Tongue (tissue), 1 donor: ENCODE measurements at regions not wholly inside any gene's neighbourhood (a gene's known extent, or its start where the extent isn't known, plus 50 kb on each side); places are given as distances from the start of the nearest gene placed in this dataset.
A peak's percentile ranks its signal among the peaks of the same experiment; 100 is the strongest.

Experiments
- DNase-seq: peaks from one replicate; pipeline ENCODE4 v3.0.0-alpha.2; 2015

- no peak for DNase-seq
Measured at GRCh38 chr11:123302751-123303195, 107.7 kb upstream of the CLMP start.

GRCh38 chr11:123301696-123302400 lies 106.8 kb upstream of the CLMP start:
- peak; percentile 80 for DNase-seq

- DNase-seq, result no peak
Measured at GRCh38 chr11:123301013-123301591, 106.1 kb upstream of the CLMP start.

- peak; percentile 29 for DNase-seq
Measured at GRCh38 chr11:123299721-123300120, 104.7 kb upstream of the CLMP start.

- no peak for DNase-seq
Measured at GRCh38 chr11:123298488-123299447, 103.7 kb upstream of the CLMP start.

- no peak for DNase-seq
Measured at GRCh38 chr11:123292647-123293046, 97.6 kb upstream of the CLMP start.

- DNase-seq, result no peak
Measured at GRCh38 chr11:123291201-123291869, 96.3 kb upstream of the CLMP start.

- DNase-seq, result no peak
Measured at GRCh38 chr11:123286761-123287160, 91.7 kb upstream of the CLMP start.

- DNase-seq, result no peak
Measured at GRCh38 chr11:123286255-123286654, 91.2 kb upstream of the CLMP start.

- no peak for DNase-seq
Measured at GRCh38 chr11:123284454-123284853, 89.4 kb upstream of the CLMP start.

- DNase-seq, result no peak
Measured at GRCh38 chr11:123282597-123282996, 87.5 kb upstream of the CLMP start.

- no peak for DNase-seq
Measured at GRCh38 chr11:123273616-123274015, 78.6 kb upstream of the CLMP start.

GRCh38 chr11:123272565-123272964 lies 77.5 kb upstream of the CLMP start:
- DNase-seq, result no peak

- DNase-seq, result no peak
Measured at GRCh38 chr11:123268156-123268555, 73.1 kb upstream of the CLMP start.

- no peak for DNase-seq
Measured at GRCh38 chr11:123265951-123266350, 70.9 kb upstream of the CLMP start.

- no peak for DNase-seq
Measured at GRCh38 chr11:123264431-123264780, 69.4 kb upstream of the CLMP start.

GRCh38 chr11:123261345-123262106 lies 66.5 kb upstream of the CLMP start:
- peak; percentile 90 for DNase-seq

GRCh38 chr11:123260511-123261211 lies 65.6 kb upstream of the CLMP start:
- DNase-seq, result no peak

- no peak for DNase-seq
Measured at GRCh38 chr11:123258877-123259276, 63.8 kb upstream of the CLMP start.

- DNase-seq, result no peak
Measured at GRCh38 chr11:123257370-123257769, 62.3 kb upstream of the CLMP start.

GRCh38 chr11:123255909-123256308 lies 60.9 kb upstream of the CLMP start:
- DNase-seq, result peak; percentile 37
